ENCODE measurements at regions not wholly inside any gene's neighbourhood (a gene's known extent, or its start where the extent isn't known, plus 50 kb on each side); places are given as distances from the start of the nearest gene placed in this dataset.

GRCh38 chr6:18958146-18958545, 571.0 kb downstream of the RNF144B start:
- no peak overlapping the region for H3K27ac Mint-ChIP-seq
- H3K4me3 Mint-ChIP-seq = no peak overlapping the region
- TF ChIP-seq CTCF (IDR thresholded peaks at IDR 0.05) = no peak
- H3K4me1 Mint-ChIP-seq = no peaks in the 10 kb centered on the region
- no peaks in the 10 kb centered on the region for H3K36me3 Mint-ChIP-seq (ENCODE audit: low read depth)
- peaks cover 13% of the 10 kb centered on the region for H3K27me3 Mint-ChIP-seq (ENCODE audit: low read depth, poor library complexity)
- no peak for DNase-seq
- no peaks in the 10 kb centered on the region for H3K9me3 Mint-ChIP-seq

- TF ChIP-seq CTCF (IDR thresholded peaks at IDR 0.05) = no peak
- peaks cover 18% of the 10 kb centered on the region for H3K27me3 Mint-ChIP-seq (ENCODE audit: low read depth, poor library complexity)
- H3K9me3 Mint-ChIP-seq = peaks cover 6% of the 10 kb centered on the region
- H3K27ac Mint-ChIP-seq = no peak overlapping the region
- H3K4me1 Mint-ChIP-seq = no peaks in the 10 kb centered on the region
- H3K36me3 Mint-ChIP-seq (ENCODE audit: low read depth) = no peaks in the 10 kb centered on the region
- DNase-seq = no peak
- H3K4me3 Mint-ChIP-seq = no peak overlapping the region
Measured at GRCh38 chr6:18961566-18961965, 574.4 kb downstream of the RNF144B start.

GRCh38 chr6:18962361-18962905, 575.3 kb downstream of the RNF144B start:
- H3K4me1 Mint-ChIP-seq = no peaks in the 10 kb centered on the region
- no peak for TF ChIP-seq CTCF (IDR thresholded peaks at IDR 0.05)
- peaks cover 14% of the 10 kb centered on the region for H3K27me3 Mint-ChIP-seq (ENCODE audit: low read depth, poor library complexity)
- H3K36me3 Mint-ChIP-seq (ENCODE audit: low read depth) = no peaks in the 10 kb centered on the region
- H3K27ac Mint-ChIP-seq = no peak overlapping the region
- DNase-seq = no peak
- no peak overlapping the region for H3K4me3 Mint-ChIP-seq
- peaks cover 6% of the 10 kb centered on the region for H3K9me3 Mint-ChIP-seq

GRCh38 chr6:18963439-18963838, 576.3 kb downstream of the RNF144B start:
- Mint-ChIP-seq H3K4me3 (no peak overlapping the region), H3K27ac (no peak overlapping the region), H3K27me3 (ENCODE audit: low read depth, poor library complexity) (peaks cover 17% of the 10 kb centered on the region), H3K36me3 (ENCODE audit: low read depth) (no peaks in the 10 kb centered on the region), H3K4me1 (no peaks in the 10 kb centered on the region), H3K9me3 (peaks cover 6% of the 10 kb centered on the region)
- DNase-seq = no peak
- no peak for TF ChIP-seq CTCF (IDR thresholded peaks at IDR 0.05)

- Mint-ChIP-seq H3K4me1 (peaks cover 8% of the 10 kb centered on the region), H3K9me3 (no peaks in the 10 kb centered on the region), H3K27me3 (ENCODE audit: low read depth, poor library complexity) (peaks cover 19% of the 10 kb centered on the region)
Measured at GRCh38 chr6:18973251-18973650, 586.1 kb downstream of the RNF144B start.

More at GRCh38 chr6:18973251-18973650, 586.1 kb downstream of the RNF144B start:
- no peak for TF ChIP-seq CTCF (IDR thresholded peaks at IDR 0.05)
- DNase-seq = no peak
- Mint-ChIP-seq H3K4me3 (no peak overlapping the region), H3K27ac (no peak overlapping the region), H3K36me3 (ENCODE audit: low read depth) (no peaks in the 10 kb centered on the region)

Measured in nephron progenitor cell (in vitro differentiated cells).